ENCODE measurements at regions not wholly inside any gene's neighbourhood (a gene's known extent, or its start where the extent isn't known, plus 50 kb on each side); places are given as distances from the start of the nearest gene placed in this dataset.
"Not testable (repeated sequence)": the region's sequence is repeated elsewhere in the genome, so short reads cannot be mapped to it uniquely, and the experiment has no call there.

DNA sequence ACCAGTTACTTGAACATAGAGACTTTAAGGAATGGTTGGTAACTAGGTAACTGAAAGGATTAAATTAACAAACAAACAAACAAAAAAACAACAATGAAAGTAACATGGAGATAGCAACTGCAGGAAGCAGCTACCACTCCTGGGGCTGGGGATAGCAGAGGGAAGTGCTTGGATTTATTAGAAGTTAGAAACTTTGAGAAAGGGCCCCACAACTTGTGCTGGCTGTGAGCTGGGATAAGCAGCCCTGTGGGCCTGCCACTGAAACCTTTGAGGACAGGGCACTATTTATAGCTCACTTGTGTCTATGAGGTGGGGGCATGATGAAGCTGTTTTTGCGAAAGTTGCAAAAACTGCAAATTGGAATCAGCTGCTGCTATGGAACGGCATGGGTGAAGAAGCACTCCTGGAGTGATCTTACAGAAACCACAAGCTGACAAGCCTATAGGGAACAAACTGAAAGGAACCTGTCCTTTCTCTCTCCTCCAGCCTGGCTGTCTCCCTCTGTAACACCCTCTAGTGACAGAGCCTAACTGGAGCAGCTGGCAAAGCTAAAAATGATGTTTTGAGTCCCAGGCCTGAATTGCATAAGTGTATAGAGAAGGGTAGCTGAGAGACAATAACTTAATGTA, 91.4 kb upstream of the RANBP6 start:
- H3K4me3 ChIP-seq (ENCODE audit: low read depth, low read length), result no peak overlapping the region

DNA sequence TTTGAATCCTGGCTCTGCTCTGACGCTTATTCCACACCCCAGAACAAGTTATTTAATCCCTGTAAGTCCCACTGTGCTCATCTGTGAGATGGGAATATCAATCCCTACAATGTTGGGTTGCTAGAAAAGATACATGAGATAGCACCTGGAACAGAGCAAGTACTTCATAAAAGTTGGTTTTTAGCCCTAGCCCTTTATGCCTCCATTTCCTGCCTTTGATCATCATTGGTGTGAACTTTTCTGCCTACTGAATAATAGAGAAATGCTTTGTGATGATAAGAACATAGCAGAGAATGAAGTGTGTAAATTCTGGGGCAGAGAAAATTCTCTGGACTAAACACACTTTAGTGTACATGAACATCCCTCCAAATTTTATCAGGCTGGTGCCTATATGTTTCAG, 90.3 kb upstream of the RANBP6 start:
- H3K4me3 ChIP-seq (ENCODE audit: low read depth, low read length), result no peak overlapping the region
- no peak for TF ChIP-seq CTCF (IDR thresholded peaks at IDR 0.05; ENCODE audit: low read depth, low read length, missing control alignments)
- no peak for DNase-seq (ENCODE audit: low read depth)

More for the DNA sequence above, 91.4 kb upstream of the RANBP6 start:
- peak; percentile 49 for TF ChIP-seq CTCF (IDR thresholded peaks at IDR 0.05; ENCODE audit: low read depth, low read length, missing control alignments)
- DNase-seq (ENCODE audit: low read depth), result peak; percentile 7

DNA sequence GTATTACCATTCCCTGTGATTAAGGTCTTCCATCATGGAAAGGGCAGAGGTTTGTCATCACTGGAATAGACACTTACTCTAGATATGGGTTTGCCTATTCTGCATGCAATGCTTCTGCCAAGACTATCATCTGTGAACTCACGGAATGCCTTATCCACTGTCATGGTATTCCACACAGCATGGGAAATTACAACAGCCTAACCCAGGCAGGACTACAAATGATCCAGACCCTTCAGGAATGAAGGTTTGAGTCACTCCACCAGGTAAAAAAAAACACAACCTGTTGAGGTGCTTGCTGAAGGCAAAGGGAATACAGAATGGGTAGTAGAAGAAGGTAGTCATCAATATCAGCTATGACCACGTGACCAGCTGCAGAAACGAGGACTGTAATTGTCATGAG, 89.0 kb upstream of the RANBP6 start:
- not testable (repeated sequence) for DNase-seq (ENCODE audit: low read depth); H3K4me3 ChIP-seq (ENCODE audit: low read depth, low read length)

DNA sequence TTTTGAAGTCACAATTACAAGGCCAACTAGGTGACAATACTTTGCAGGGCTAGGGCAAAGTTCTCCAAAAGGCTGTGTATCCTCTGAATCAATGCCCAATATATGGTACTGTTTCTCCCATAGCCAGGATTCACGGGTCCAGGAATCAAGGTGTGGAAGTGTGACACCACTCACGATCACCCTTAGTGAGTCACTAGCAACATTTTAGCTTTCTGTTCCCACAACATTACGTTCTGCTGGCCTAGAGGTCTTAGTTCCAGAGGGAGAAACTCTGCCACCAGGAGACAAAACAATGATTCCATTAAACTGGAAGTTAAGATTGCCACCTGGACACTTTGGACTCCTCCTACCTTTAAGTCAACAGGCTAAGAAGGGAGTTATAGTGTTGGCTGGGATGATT, 88.5 kb upstream of the RANBP6 start:
- DNase-seq (ENCODE audit: low read depth); H3K4me3 ChIP-seq (ENCODE audit: low read depth, low read length): not testable (repeated sequence)

DNA sequence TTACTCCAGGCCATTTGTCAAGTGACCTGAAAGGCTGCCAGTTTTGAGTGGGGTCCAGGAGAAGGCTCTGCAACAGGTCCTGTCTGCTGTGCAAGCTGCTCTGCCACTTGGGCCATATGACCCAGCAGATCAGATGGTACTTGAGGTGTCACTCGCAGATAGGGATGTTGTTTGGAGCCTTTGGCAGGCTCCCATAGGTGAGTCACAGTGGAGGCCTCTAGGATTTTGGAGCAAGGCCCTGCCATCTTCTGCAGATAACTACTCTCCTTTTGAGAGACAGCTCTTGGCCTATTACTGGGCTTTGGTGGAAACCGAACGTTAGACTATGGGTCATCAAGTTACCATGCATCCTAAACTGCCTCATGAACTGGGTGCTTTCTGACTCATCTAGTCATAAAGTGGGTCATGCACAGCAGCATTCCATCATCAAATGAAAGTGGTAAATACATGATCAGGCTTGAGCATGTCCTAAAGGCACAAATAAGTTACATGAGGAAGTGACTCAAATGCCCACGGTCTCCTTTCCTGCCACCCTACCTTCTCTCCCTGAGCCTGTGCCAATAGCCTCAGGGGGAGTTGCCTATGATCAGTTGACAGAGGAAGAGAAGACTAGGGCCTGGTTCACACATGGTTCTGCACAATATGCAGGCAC, 87.0 kb upstream of the RANBP6 start:
- not testable (repeated sequence) for H3K4me3 ChIP-seq (ENCODE audit: low read depth, low read length); DNase-seq (ENCODE audit: low read depth)

DNA sequence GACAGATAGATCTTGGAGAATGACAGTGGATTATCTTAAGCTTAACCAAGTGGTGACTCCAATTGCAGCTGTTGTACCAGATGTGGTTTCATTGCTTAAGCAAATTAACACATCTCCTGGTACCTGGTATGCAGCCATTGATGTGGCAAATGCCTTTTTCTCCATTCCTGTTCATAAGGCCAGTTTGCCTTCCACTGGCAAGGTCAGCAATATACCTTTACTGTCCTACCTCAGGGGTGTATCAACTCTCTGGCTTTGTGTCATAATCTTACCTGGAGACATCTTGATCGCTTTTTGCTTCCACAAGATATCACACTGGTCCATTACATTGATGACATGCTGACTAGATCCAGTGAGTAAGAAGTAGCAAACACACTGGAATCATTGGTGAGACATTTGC, 86.3 kb upstream of the RANBP6 start:
- not testable (repeated sequence) for DNase-seq (ENCODE audit: low read depth); H3K4me3 ChIP-seq (ENCODE audit: low read depth, low read length)

GRCh38 chr9:6099346-6099745, 83.9 kb upstream of the RANBP6 start:
- H3K4me3 ChIP-seq (ENCODE audit: low read depth, low read length); DNase-seq (ENCODE audit: low read depth): not testable (repeated sequence)

- no peak for DNase-seq (ENCODE audit: low read depth)
- no peak overlapping the region for H3K4me3 ChIP-seq (ENCODE audit: low read depth, low read length)
- TF ChIP-seq CTCF (IDR thresholded peaks at IDR 0.05; ENCODE audit: low read depth, low read length, missing control alignments), result no peak
Measured at GRCh38 chr9:6098431-6098830, 83.0 kb upstream of the RANBP6 start.

DNA sequence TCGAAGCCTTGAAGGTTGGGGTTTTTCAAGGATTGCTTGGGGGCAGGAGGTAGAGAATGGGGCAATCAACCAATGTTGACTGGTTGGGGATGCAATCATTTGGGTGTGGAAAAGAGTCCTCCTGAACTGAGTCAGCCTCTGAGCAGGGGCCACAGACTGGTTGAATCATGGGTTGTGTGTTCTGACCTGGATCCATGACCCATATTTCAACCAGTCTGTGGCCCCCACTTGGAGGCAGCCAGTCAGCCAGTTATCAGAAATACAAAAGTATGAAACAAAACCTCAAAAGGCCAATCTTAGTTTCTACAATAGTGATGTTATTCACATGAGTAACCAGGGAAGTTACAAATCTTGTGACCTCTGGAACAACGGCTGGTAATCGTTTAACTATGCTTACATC, 81.4 kb upstream of the RANBP6 start:
- no peak for TF ChIP-seq CTCF (IDR thresholded peaks at IDR 0.05; ENCODE audit: low read depth, low read length, missing control alignments)
- H3K4me3 ChIP-seq (ENCODE audit: low read depth, low read length), result no peak overlapping the region
- no peak for DNase-seq (ENCODE audit: low read depth)

Measured in GM12864 (cell line).